SIG-M5 treated with dmso at 0.1 percent for 504 hours (cell line): ENCODE measurements at regions not wholly inside any gene's neighbourhood (a gene's known extent, or its start where the extent isn't known, plus 50 kb on each side); places are given as distances from the start of the nearest gene placed in this dataset.

ENCODE experiments used
- DNase-seq: peaks from one replicate; lab custom pipeline; 2025; ENCODE audit not compliant: unreplicated experiment; lab: John Stamatoyannopoulos, UW

- DNase-seq = no peak
Observed at GRCh38 chr14:103206836-103207387, 83.7 kb downstream of the TNFAIP2 start.

DNA sequence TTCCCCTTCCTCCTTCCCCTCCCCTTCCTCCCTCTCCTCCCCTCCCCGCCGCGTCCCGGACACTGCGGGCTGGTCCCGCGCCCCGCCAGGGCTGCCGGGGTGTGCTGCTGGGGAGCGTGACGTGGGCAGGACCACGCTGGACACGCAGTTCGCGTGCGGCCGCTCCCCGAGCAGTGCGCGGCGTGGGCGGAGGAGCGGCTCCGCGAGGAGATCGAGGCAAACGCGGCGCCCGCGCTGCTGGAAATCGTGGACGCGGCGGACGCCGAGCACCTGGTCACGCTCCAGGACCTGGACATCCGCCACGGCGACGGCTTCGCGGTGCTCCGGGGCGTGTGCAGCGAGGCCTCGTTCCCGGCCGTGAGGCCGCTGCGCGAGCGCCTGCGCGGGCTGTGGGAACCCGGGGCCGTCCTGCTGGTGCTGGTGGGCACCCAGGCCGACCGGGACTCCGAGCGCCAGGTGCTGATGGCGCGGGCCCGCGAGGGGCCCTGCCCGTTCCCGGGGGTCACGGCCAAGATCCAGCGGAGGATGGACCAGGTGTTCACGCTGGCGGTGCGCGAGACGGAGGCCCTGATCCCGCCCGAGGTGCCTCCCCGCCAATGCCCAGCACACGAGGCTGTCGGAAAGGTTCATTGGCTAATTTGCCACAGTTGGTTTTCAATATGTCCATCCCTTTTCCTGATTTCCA lies 84.3 kb downstream of the TNFAIP2 start:
- no peak for DNase-seq

- no peak for DNase-seq
Observed at GRCh38 chr14:103209054-103209453, 85.8 kb downstream of the TNFAIP2 start.

DNA sequence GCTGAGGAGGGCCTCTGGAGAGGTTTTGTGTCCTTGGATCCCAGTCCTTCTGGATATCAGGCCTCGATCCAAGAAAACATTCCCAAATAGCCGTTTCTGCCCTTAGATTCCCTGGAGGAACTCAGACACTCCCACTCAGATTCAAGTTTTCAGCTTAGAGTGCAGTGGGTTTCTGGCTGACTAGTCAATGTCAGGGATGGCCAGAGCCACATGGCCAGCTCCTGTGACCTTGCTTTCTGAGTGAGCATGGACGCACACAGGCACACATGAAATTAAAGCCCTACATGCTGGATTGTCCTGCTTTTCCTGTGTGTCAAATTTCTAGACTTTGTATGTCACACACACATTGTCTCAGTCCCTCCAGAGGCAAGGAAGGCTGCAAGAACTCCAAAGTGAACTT lies 86.2 kb downstream of the TNFAIP2 start:
- no peak for DNase-seq

GRCh38 chr14:103213331-103213730 lies 90.1 kb downstream of the TNFAIP2 start:
- DNase-seq = no peak

GRCh38 chr14:103214461-103214958 lies 91.2 kb downstream of the TNFAIP2 start:
- DNase-seq = no peak

GRCh38 chr14:103216399-103216798 lies 93.1 kb downstream of the TNFAIP2 start:
- DNase-seq = no peak

- no peak for DNase-seq
Observed at GRCh38 chr14:103216857-103217256, 93.6 kb downstream of the TNFAIP2 start.

GRCh38 chr14:103217538-103217937 lies 94.3 kb downstream of the TNFAIP2 start:
- DNase-seq = no peak

DNA sequence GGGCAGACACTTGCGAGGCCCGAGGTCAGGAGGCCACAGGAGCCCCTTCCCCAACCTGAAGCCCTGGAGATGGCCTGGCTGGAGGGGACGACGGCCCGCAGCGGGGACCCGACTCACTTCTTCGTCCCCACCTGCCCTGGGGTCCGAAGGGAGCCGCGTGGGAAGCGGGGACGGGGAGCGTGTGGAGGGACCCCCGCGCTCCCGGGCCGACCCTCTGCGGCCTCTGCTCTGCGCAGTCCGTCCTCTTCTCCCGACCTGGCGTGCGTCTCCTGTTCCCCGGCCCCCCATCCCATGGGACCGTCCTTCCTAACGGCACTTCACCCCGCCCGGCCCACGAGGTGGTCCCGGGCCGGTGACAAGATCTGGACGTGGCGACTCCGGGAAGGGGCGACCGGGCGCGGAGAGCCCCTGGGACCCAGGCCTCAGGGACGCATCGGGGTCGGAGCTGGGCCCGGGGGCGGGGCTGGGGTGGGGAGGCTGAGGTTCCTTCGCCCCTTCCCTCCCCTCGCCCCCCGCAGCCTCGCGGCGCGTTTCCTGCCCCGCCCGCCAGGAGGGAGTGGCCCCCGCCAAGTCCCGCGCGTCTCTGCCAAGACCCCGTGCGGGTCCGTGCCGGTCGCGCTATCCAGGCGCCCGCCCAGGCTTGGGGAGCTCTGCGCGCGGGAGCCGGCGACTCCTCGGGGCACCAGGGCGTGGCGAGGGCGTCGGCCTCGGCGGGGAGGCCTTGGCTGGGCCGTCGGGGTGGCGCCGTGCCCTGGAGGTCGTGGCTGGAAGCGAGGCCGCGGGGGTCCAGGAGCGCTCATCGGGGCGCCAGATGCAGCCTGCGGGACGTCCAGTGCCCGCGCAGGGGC lies 97.1 kb downstream of the TNFAIP2 start:
- DNase-seq = no peak

DNA sequence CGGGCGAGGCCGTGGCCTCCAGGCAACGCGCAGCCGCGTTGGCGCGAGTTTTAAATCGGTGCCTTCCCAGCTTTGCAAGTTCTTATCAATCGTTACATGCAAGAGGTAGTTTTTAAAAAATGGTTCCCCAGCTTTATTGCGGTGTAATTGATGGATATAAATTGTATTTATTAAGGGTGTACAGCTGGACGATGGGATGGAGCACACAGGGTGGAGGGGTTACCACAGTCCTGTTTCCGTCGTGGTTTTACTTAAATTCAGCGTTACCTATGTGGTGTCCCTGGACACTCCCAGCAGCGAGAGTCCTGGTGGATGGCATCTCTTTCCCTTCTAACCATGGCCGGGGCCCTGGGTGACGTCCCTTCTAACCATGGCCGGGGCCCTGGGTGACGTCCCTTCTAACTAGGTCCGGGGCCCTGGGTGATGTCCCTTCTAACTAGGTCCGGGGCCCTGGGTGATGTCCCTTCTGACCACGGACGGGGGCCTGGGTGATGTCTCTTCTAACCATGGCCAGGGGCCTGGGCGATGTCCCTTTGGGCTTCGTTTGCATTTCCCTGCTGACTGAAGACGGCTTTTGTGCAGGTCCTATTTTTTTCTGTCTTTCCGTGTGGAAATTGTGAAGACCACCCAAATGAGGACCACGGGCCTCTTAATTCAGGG lies 97.9 kb downstream of the TNFAIP2 start:
- DNase-seq = no peak

- DNase-seq = no peak
Observed at GRCh38 chr14:103221781-103222358, 98.6 kb downstream of the TNFAIP2 start.

- no peak for DNase-seq
Observed at GRCh38 chr14:103223818-103224352, 100.6 kb downstream of the TNFAIP2 start.

DNA sequence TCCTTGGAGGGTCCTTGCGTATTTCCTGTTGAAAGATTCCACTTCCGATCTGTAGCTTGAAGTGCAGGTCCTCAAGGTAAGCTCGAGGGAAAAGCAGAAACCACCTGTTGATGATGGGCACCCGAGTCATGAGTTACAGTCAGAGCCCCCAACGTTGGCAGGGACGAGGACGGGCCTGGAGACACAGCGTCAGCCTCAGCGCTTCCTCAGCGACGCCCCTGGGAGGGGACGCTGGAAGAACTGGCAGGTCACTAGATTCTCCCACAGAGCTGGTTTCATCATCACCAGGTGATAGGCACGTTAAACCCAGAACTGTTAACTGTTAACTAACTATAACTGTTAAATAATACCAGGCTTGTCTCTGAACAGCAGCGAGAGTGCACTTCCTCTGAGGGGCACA lies 101.8 kb downstream of the TNFAIP2 start:
- DNase-seq = no peak

GRCh38 chr14:103225476-103225875 lies 102.2 kb downstream of the TNFAIP2 start:
- DNase-seq = no peak

DNA sequence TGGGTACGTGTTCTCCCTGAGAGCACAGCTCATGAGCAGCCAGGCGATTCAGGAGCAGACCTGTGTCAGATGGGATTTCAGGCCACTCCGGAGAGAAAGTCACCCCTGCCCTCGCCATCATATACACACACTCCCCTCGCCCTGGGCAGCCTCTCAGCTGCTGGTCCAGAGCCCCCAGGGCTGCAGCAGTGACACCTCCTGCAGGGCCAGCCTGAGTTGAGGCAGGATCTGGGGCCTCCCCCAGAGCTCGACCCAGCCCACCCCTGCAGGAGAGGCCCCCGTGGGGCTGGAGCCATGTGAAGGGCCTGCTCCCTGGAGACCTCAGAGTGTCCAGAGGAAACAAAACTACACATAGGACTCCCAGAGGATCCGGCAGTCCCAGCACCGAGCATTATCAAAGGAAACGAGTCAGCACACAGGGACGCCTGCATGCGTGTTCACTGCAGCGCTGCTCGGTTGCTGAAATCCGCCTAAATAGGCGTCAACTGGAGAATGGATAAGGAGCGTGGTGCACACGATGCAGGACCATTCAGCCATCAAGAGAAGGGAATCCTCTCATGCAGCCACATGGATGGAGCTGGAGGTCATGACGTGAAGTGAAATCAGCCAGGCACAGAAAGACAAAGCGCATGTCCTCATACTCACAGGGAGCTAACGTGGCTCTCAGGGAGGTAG lies 104.0 kb downstream of the TNFAIP2 start:
- no peak for DNase-seq

GRCh38 chr14:103228076-103228806 lies 105.0 kb downstream of the TNFAIP2 start:
- no peak for DNase-seq

GRCh38 chr14:103228866-103229265 lies 105.2 kb upstream of the EIF5 start:
- no peak for DNase-seq

GRCh38 chr14:103230021-103230420 lies 104.0 kb upstream of the EIF5 start:
- no peak for DNase-seq
